ENCODE measurements at regions not wholly inside any gene's neighbourhood (a gene's known extent, or its start where the extent isn't known, plus 50 kb on each side); places are given as distances from the start of the nearest gene placed in this dataset.

- TF ChIP-seq CTCF (IDR thresholded peaks at IDR 0.05) (no peak), POLR2A (IDR thresholded peaks at IDR 0.05) (no peak)
- no peak for DNase-seq
- no peaks in the 10 kb centered on the region for H3K27me3 ChIP-seq
- H3K4me1 ChIP-seq (replicated peaks in 1 of 2), result no peaks in the 10 kb centered on the region
- H3K27ac ChIP-seq, result no peak overlapping the region
- H3K9me3 ChIP-seq (replicated peaks in 1 of 3), result no peaks in the 10 kb centered on the region
- WGBS, 4 donors, result 63 to 65% (median 64%) methylated on average over 5 of the region's 5 CpGs
- no peaks in the 10 kb centered on the region for H3K36me3 ChIP-seq (replicated peaks in 1 of 2)
- intact Hi-C loops (cut with DNase I), result no loop called here
- H3K4me3 ChIP-seq, result no peak overlapping the region
These were observed 857.1 kb downstream of the AACS start for GRCh38 chr12:125922330-125922729.

GRCh38 chr12:125936502-125936901 lies 871.3 kb downstream of the AACS start:
- intact Hi-C loops (cut with DNase I), result no loop called here
- Histone ChIP-seq H3K27me3 (no peaks in the 10 kb centered on the region), H3K4me1 (replicated peaks in 1 of 2) (no peaks in the 10 kb centered on the region), H3K4me3 (no peak overlapping the region), H3K36me3 (replicated peaks in 1 of 2) (no peaks in the 10 kb centered on the region), H3K9me3 (replicated peaks in 1 of 3) (no peaks in the 10 kb centered on the region), H3K27ac (no peak overlapping the region)
- 57 to 85% (median 81%) methylated on average over 1 of the region's 1 CpG for WGBS, 4 donors
- no peak for DNase-seq
- TF ChIP-seq POLR2A (IDR thresholded peaks at IDR 0.05) (no peak), CTCF (IDR thresholded peaks at IDR 0.05) (no peak)

GRCh38 chr12:125944446-125944845 lies 879.2 kb downstream of the AACS start:
- no peak for TF ChIP-seq CTCF (IDR thresholded peaks at IDR 0.05)
- no peak for TF ChIP-seq POLR2A (IDR thresholded peaks at IDR 0.05)
- intact Hi-C loops (cut with DNase I), result no loop called here
- 80 to 97% (median 81%) methylated on average over 2 of the region's 2 CpGs for WGBS, 4 donors
- Histone ChIP-seq H3K4me3 (no peak overlapping the region), H3K36me3 (replicated peaks in 1 of 2) (no peaks in the 10 kb centered on the region), H3K27me3 (no peaks in the 10 kb centered on the region), H3K9me3 (replicated peaks in 1 of 3) (no peaks in the 10 kb centered on the region), H3K27ac (no peak overlapping the region), H3K4me1 (replicated peaks in 1 of 2) (no peaks in the 10 kb centered on the region)
- no peak for DNase-seq

GRCh38 chr12:125949471-125949870 lies 884.2 kb downstream of the AACS start:
- no peak overlapping the region for H3K27ac ChIP-seq
- no peaks in the 10 kb centered on the region for H3K27me3 ChIP-seq
- no peak overlapping the region for H3K4me3 ChIP-seq
- no peaks in the 10 kb centered on the region for H3K4me1 ChIP-seq (replicated peaks in 1 of 2)
- TF ChIP-seq CTCF (IDR thresholded peaks at IDR 0.05), result no peak
- TF ChIP-seq POLR2A (IDR thresholded peaks at IDR 0.05), result no peak
- H3K36me3 ChIP-seq (replicated peaks in 1 of 2), result no peaks in the 10 kb centered on the region
- 68 to 81% (median 79%) methylated on average over 7 of the region's 7 CpGs for WGBS, 4 donors
- no peak for DNase-seq
- H3K9me3 ChIP-seq (replicated peaks in 1 of 3), result no peaks in the 10 kb centered on the region
- intact Hi-C loops (cut with DNase I), result no loop called here

Measured in adrenal gland (tissue), 9 donors.